SW 1271 (cell line): ENCODE measurements at regions not wholly inside any gene's neighbourhood (a gene's known extent, or its start where the extent isn't known, plus 50 kb on each side); places are given as distances from the start of the nearest gene placed in this dataset.

Experiments
- DNase-seq, 2 experiments: peaks; one replicate each; lab custom pipeline; 2025; lab: John Stamatoyannopoulos, UW

DNA sequence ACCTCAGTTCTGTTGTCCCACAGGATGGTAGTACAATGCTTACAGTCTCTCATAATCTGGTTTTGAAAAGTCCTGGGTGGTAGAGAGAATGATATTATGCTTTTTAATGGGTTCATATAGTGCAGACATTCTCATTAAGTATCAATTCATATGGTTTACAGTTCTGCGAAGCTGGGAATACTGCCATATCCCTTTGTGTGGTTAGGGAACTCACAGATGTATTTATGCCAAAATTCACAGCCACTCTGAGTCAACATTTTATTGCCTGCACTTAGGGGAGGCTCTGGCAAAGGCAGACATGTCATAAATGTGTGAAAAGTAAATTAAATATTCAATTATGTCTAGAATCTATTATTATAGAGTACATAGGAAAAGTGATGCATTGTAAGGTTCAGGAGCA, 808.2 kb downstream of the SUCLG1 start:
- no peak for DNase-seq

- no peak for DNase-seq
These were observed 808.9 kb downstream of the SUCLG1 start for GRCh38 chr2:83650161-83650560.

- no peak for DNase-seq
These were observed 818.6 kb downstream of the SUCLG1 start for GRCh38 chr2:83640506-83640905.

DNA sequence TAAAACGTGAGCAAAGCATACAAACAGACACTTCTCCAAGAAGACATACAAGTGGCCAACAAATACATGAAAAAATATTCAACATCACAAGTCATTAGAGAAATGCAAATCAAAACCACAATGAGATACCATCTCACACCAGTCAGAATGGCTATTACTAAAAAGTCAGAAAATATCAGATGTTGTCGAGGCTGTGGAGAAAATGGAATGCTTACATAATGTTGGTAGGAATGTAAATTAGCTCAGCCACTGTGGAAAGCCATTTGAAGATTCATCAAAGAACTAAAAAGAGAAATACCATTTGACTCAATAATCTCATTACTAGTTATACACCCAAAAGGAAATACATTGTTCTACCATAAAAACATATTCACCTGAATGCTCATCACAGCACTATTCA, 825.7 kb downstream of the SUCLG1 start:
- DNase-seq = no peak

DNA sequence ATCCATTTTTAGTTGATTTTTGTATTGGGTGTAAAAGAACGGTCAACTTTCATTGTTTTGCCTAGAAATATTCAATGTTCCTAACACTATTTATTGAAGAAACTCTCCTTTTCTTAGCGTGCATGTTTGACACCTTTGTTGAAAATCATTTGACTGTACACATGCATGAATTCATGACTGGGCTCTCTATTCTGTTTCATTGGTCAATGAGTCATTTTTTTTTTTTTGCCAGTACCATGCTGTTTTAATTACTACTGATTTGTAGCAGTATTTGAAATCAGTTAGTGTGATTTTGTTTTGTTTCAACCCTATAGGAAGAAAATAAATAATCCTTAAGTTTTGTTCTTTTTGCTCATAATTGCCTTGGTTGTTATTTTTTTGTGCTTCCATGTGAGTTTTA, 828.7 kb downstream of the SUCLG1 start:
- no peak for DNase-seq

DNA sequence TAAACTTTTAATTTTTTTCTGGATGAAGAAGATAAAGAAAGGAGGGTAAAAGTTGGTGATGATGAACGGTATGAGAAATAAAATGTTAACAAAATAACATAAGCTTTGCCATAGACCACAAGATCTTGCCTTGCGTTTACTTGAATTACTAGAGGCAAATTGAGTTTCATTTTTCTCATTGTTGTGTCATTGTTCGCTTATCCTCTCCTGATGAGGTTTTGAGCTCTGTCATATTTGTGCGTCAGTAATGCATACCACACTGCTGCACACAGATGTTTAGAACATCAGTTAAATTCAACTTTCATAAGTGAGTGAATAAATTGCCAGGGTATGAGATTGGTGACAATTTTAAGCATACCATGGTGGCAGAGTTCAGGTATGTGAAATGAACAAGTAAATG, 843.6 kb downstream of the SUCLG1 start:
- no peak for DNase-seq

DNA sequence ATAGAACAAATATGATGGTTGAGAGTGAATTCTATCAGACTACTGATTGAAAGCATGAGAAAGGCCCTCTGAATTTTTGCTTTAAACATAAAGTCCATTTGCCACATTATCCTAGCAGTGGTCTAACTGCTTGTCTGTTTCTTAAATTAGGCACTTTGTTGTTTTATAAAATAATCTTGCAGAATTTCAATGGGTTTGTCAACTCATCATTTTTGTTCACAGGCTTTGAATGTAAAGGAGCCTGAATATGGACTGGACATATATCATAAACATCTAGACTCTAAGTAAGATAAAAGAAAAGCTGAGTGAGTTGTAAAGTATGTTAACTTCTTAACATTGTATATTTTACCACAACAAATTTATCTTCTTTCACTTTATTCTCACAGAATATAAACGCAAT, 845.9 kb downstream of the SUCLG1 start:
- no peak for DNase-seq

DNA sequence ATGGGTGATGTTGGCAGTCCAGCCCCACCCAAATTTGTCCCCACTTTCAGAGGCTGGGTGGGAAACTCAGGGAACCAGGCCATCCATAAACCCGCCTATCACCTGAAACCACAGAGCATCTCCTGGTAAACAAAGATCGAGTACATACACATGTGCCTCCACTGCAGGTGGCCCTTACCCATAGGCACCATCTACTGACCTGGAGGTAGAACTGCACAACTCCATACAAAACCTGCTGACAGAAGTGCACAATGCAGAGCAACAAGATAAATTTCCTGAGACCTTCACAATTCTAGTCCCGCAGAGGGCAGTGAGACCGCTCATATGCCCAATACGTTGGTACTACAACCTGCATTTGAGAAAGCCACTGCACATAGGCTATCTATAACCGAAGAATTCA, 856.3 kb downstream of the SUCLG1 start:
- no peak for DNase-seq

DNA sequence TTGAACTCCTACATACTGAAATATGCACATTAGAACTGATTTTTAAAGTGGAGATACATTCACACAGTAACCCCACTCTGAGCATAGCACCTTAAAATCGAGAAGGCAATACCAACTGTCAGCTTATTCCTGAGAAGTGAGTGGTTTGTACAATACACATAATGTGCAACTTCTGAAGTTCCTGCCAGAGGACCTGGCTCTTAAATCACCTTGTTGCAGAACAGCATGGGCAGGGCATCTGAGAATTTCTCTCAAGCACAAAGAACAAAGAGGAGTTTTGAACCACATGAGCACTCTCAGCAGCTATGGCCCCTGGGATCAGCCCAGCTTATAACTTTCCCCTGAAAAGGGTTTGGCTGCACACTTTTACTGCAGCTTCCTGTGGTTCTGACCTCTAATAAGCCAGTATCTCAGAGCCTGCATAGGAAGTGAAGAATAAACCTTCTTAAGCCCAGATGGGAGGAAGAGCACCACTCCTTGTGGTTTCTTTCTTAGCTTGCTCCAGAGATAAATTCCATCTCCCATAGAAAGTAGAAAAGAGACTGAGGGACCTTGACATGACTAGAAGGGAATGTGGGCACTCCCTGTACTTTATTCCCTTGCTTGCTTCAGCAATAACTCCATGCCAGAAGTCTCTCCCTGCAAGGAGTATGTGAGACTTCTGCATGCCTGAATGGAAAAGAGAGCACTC, 862.3 kb downstream of the SUCLG1 start:
- no peak for DNase-seq

DNA sequence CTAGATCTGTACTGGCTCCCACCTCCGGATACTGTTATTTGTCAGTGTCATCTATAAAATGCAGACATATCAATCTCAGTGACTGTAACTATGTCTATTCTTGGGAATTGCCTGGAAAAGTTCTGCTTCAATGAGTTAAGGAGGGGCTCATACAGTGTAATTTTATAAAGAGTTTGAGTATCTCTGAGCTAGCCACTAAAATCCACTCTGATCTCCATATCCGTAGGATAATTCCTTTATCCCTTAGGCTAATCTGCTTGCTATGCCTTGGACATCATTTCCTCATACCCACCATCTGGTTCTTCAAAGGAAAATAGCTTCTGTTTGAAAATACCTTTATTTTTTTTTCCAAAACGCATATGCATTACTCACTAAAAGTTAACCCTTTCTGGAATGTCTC, 863.2 kb downstream of the SUCLG1 start:
- no peak for DNase-seq

GRCh38 chr2:83595121-83595690, 863.9 kb downstream of the SUCLG1 start:
- no peak for DNase-seq

GRCh38 chr2:83594241-83595120, 864.6 kb downstream of the SUCLG1 start:
- no peak for DNase-seq

GRCh38 chr2:83587309-83587708, 871.8 kb downstream of the SUCLG1 start:
- no peak for DNase-seq

GRCh38 chr2:83585250-83585649, 873.8 kb downstream of the SUCLG1 start:
- DNase-seq = no peak

DNA sequence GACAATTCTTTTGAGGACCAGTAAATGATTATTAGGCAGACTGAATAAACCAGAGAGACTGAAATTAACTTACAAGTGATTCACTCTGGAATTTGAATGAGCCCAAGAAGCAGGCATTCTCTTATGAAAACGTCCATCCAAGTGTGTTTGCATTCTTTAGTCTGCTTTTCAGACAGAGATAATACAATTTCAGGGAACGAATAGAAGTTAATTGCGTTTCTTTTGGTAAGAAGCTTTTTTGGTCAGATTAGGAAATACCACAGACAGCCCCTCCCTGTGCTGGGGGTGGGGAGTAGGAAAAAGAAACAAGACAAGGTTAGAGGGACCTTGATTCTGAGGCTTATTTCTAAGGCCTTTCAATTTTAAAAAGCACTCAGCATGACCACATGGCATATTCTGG, 874.4 kb downstream of the SUCLG1 start:
- no peak for DNase-seq

DNA sequence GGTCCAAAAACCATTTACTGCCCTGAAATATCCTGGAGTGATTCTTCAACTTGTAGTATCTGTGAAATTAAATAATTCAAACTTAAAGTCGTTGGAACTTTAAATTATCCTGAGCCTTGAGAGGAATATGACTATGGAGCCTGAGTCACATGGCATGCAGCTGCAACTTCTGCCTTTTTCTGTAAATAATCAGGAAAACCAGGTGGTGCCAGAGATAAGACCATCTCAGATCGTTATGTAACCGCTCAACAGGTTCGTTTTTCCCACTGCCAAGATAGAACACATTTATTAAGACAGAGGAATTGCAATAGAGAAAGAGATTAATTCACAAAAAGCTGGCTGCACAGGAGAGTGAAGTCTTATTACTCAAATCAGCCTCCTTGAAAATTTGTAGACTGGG, 876.5 kb downstream of the SUCLG1 start:
- DNase-seq = no peak

- no peak for DNase-seq
These were observed 879.6 kb downstream of the SUCLG1 start for GRCh38 chr2:83579507-83579906.

DNA sequence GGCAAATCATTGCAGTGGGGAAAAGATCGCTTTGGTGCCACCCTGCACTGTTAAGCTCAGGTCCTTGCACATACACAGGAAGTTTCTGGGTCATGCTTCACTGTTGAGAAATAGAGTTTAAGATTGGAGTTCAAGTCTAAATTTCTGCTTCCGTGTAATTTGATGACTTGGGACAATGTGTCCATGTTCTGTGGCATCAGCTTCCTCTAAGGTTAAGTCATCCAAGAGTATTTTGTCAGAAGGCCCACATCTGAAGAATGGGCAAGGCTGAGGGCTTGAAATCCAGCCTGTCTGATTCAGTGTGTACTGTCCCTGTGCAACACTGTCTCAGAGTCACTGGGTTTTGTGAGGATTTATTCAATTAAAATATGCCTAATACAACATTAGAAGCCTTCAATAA, 880.7 kb downstream of the SUCLG1 start:
- DNase-seq = no peak

GRCh38 chr2:83574614-83575013, 884.5 kb downstream of the SUCLG1 start:
- no peak for DNase-seq

- DNase-seq = no peak
These were observed 886.0 kb downstream of the SUCLG1 start for GRCh38 chr2:83573060-83573459.

DNA sequence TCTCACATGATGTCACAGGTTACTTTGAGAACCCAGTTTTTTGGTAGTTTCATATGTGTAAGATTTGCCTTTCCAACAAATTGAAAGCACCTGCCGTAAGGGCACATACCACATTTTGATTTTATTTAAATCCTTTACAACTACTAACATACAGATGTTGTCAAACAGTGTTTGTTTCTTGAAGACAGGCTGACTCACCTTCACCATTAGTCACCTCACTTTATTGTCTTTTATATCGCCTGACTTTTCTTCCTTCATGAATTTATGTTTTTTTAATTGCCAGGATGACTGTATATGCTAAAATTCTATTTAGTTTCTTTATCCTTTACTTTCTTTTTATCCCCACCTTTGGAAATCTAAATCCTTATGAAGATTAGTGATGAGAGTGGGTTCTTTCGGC, 886.7 kb downstream of the SUCLG1 start:
- no peak for DNase-seq

- DNase-seq = no peak
These were observed 891.5 kb downstream of the SUCLG1 start for GRCh38 chr2:83567551-83567950.

GRCh38 chr2:83565626-83566025, 893.5 kb downstream of the SUCLG1 start:
- DNase-seq = no peak
